Stimulated activated effector memory CD8-positive, alpha-beta T cell treated with anti-CD3 and anti-CD28 coated beads, Interleukin-12 subunit alpha, Interleukin-12 subunit beta, amount 100 ng/mL, for 72 hours (primary cell): ENCODE measurements at regions not wholly inside any gene's neighbourhood (a gene's known extent, or its start where the extent isn't known, plus 50 kb on each side); places are given as distances from the start of the nearest gene placed in this dataset.
"Not testable (repeated sequence)": the region's sequence is repeated elsewhere in the genome, so short reads cannot be mapped to it uniquely, and the experiment has no call there.

Source experiments
- ATAC-seq: fragments of 150-1000 bp; cut with Tn5 transposase; 2 replicates; pipeline ENCODE4 v1.10.0; 2021
- DNase-seq, 2 donors: peaks; one replicate each; pipeline ENCODE4 v3.0.0; 2021 to 2022; ENCODE audit warnings: low spot score in 2 of 2
- H3K27ac Mint-ChIP-seq: one replicate; pipeline ENCODE4 v1.8.0; 2022; ENCODE audit warnings: mild to moderate bottlenecking, mixed read lengths
- H3K36me3 Mint-ChIP-seq: one replicate; pipeline ENCODE4 v1.8.0; 2022; ENCODE audit warnings: mild to moderate bottlenecking, mixed read lengths
- H3K4me1 Mint-ChIP-seq: one replicate; pipeline ENCODE4 v1.8.0; 2022; ENCODE audit warnings: mixed read lengths
- H3K4me3 Mint-ChIP-seq: one replicate; pipeline ENCODE4 v1.8.0; 2022; ENCODE audit warnings: mild to moderate bottlenecking, mixed read lengths
- H3K9me3 Mint-ChIP-seq: one replicate; pipeline ENCODE4 v1.8.0; 2022; ENCODE audit warnings: mixed read lengths

- Mint-ChIP-seq H3K4me1 (no peaks in the 10 kb centered on the region), H3K9me3 (peaks cover 24% of the 10 kb centered on the region), H3K4me3 (no peak overlapping the region), H3K36me3 (peaks cover 71% of the 10 kb centered on the region), H3K27ac (no peak overlapping the region)
- ATAC-seq (no peak), DNase-seq (no peak)
Observed at GRCh38 chr15:25092661-25093060, 137.9 kb downstream of the SNRPN start.

- no peak for ATAC-seq
- Mint-ChIP-seq H3K9me3 (peaks cover 19% of the 10 kb centered on the region), H3K27ac (no peak overlapping the region), H3K4me1 (no peaks in the 10 kb centered on the region), H3K4me3 (no peak overlapping the region), H3K36me3 (peaks cover 70% of the 10 kb centered on the region)
- peak in 1 of 2 donors; percentile 12 for DNase-seq
Observed at GRCh38 chr15:25093455-25094029, 138.8 kb downstream of the SNRPN start.

- DNase-seq, result peak in 1 of 2 donors; percentile 8
- Mint-ChIP-seq H3K27ac (no peak overlapping the region), H3K9me3 (peaks cover 21% of the 10 kb centered on the region), H3K4me3 (no peak overlapping the region), H3K4me1 (no peaks in the 10 kb centered on the region), H3K36me3 (peaks cover 70% of the 10 kb centered on the region)
- no peak for ATAC-seq
Observed at GRCh38 chr15:25094066-25094465, 139.3 kb downstream of the SNRPN start.

- peaks cover 21% of the 10 kb centered on the region for H3K9me3 Mint-ChIP-seq
- H3K27ac Mint-ChIP-seq, result no peak overlapping the region
- peaks cover 70% of the 10 kb centered on the region for H3K36me3 Mint-ChIP-seq
- no peaks in the 10 kb centered on the region for H3K4me1 Mint-ChIP-seq
- no peak overlapping the region for H3K4me3 Mint-ChIP-seq
- DNase-seq (peak in 1 of 2 donors; percentile 30), ATAC-seq (no peak)
Observed at GRCh38 chr15:25094519-25094918, 139.7 kb downstream of the SNRPN start.

GRCh38 chr15:25095179-25095578 lies 140.4 kb downstream of the SNRPN start:
- Mint-ChIP-seq H3K27ac (no peak overlapping the region), H3K36me3 (peaks cover 70% of the 10 kb centered on the region), H3K4me1 (no peaks in the 10 kb centered on the region), H3K9me3 (peaks cover 21% of the 10 kb centered on the region), H3K4me3 (no peak overlapping the region)
- DNase-seq (no peak), ATAC-seq (no peak)

GRCh38 chr15:25099966-25100365 lies 145.2 kb downstream of the SNRPN start:
- H3K4me3 Mint-ChIP-seq, ATAC-seq, H3K9me3 Mint-ChIP-seq, H3K27ac Mint-ChIP-seq, H3K4me1 Mint-ChIP-seq, DNase-seq: not testable (repeated sequence)
- H3K36me3 Mint-ChIP-seq, result peaks cover 71% of the 10 kb centered on the region

GRCh38 chr15:25106209-25106608 lies 151.4 kb downstream of the SNRPN start:
- Mint-ChIP-seq H3K36me3 (peaks cover 66% of the 10 kb centered on the region), H3K4me1 (no peaks in the 10 kb centered on the region), H3K9me3 (peaks cover 3% of the 10 kb centered on the region), H3K27ac (no peak overlapping the region), H3K4me3 (no peak overlapping the region)
- no peak for ATAC-seq
- DNase-seq, result no peak

GRCh38 chr15:25133804-25134203 lies 179.0 kb downstream of the SNRPN start:
- Mint-ChIP-seq H3K9me3 (peaks cover 18% of the 10 kb centered on the region), H3K4me1 (no peaks in the 10 kb centered on the region), H3K27ac (no peak overlapping the region), H3K4me3 (no peak overlapping the region), H3K36me3 (no peaks in the 10 kb centered on the region)
- ATAC-seq (no peak), DNase-seq (no peak)

GRCh38 chr15:25134546-25134945 lies 179.8 kb downstream of the SNRPN start:
- H3K27ac Mint-ChIP-seq, result no peak overlapping the region

GRCh38 chr15:25136119-25136518 lies 181.3 kb downstream of the SNRPN start:
- Mint-ChIP-seq H3K9me3 (peaks cover 13% of the 10 kb centered on the region), H3K27ac (no peak overlapping the region), H3K4me3 (no peak overlapping the region), H3K36me3 (no peaks in the 10 kb centered on the region), H3K4me1 (no peaks in the 10 kb centered on the region)
- DNase-seq, result no peak
- no peak for ATAC-seq

More at GRCh38 chr15:25134546-25134945, 179.8 kb downstream of the SNRPN start:
- ATAC-seq (no peak), DNase-seq (no peak)
- Mint-ChIP-seq H3K9me3 (peaks cover 18% of the 10 kb centered on the region), H3K4me1 (no peaks in the 10 kb centered on the region), H3K4me3 (no peak overlapping the region), H3K36me3 (no peaks in the 10 kb centered on the region)

GRCh38 chr15:25137013-25137412 lies 182.2 kb downstream of the SNRPN start:
- H3K4me1 Mint-ChIP-seq, result no peaks in the 10 kb centered on the region
- no peak overlapping the region for H3K4me3 Mint-ChIP-seq
- no peak overlapping the region for H3K27ac Mint-ChIP-seq
- no peaks in the 10 kb centered on the region for H3K36me3 Mint-ChIP-seq
- no peak for DNase-seq
- peaks cover 13% of the 10 kb centered on the region for H3K9me3 Mint-ChIP-seq
- no peak for ATAC-seq

- DNase-seq (no peak), ATAC-seq (no peak)
- no peaks in the 10 kb centered on the region for H3K36me3 Mint-ChIP-seq
- H3K9me3 Mint-ChIP-seq, result peaks cover 9% of the 10 kb centered on the region
- no peaks in the 10 kb centered on the region for H3K4me1 Mint-ChIP-seq
- no peak overlapping the region for H3K4me3 Mint-ChIP-seq
- H3K27ac Mint-ChIP-seq, result no peak overlapping the region
Observed at GRCh38 chr15:25169318-25169717, 214.5 kb downstream of the SNRPN start.

GRCh38 chr15:25170113-25170731 lies 215.4 kb downstream of the SNRPN start:
- Mint-ChIP-seq H3K27ac (no peak overlapping the region), H3K9me3 (peaks cover 17% of the 10 kb centered on the region), H3K36me3 (no peaks in the 10 kb centered on the region), H3K4me3 (no peak overlapping the region), H3K4me1 (no peaks in the 10 kb centered on the region)
- ATAC-seq, result no peak
- DNase-seq, result peak in 1 of 2 donors; percentile 18

- peaks cover 15% of the 10 kb centered on the region for H3K9me3 Mint-ChIP-seq
- H3K4me3 Mint-ChIP-seq, result no peak overlapping the region
- ATAC-seq, result no peak
Observed at GRCh38 chr15:25170781-25171110, 216.0 kb downstream of the SNRPN start.

GRCh38 chr15:25171111-25171811 lies 216.5 kb downstream of the SNRPN start:
- Mint-ChIP-seq H3K4me3 (no peak overlapping the region), H3K27ac (no peak overlapping the region), H3K9me3 (peaks cover 15% of the 10 kb centered on the region), H3K36me3 (no peaks in the 10 kb centered on the region), H3K4me1 (no peaks in the 10 kb centered on the region)
- DNase-seq (peak in 1 of 2 donors; percentile 18), ATAC-seq (no peak)

More at GRCh38 chr15:25170781-25171110, 216.0 kb downstream of the SNRPN start:
- DNase-seq, result no peak
- Mint-ChIP-seq H3K36me3 (no peaks in the 10 kb centered on the region), H3K4me1 (no peaks in the 10 kb centered on the region), H3K27ac (no peak overlapping the region)
